NB4 (cell line): ENCODE measurements at regions not wholly inside any gene's neighbourhood (a gene's known extent, or its start where the extent isn't known, plus 50 kb on each side); places are given as distances from the start of the nearest gene placed in this dataset.
"Not testable (repeated sequence)": the region's sequence is repeated elsewhere in the genome, so short reads cannot be mapped to it uniquely, and the experiment has no call there.

ENCODE experiments used
- DNase-seq: peaks from one replicate; pipeline ENCODE4 v3.0.0; 2010; ENCODE audit warnings: low read depth
- H3K4me3 ChIP-seq: one replicate; pipeline ENCODE4 v1.5.1; 2011; ENCODE audit warnings: mild to moderate bottlenecking, low read depth, low read length, moderate library complexity
- MYC ChIP-seq: IDR thresholded peaks from 2 replicates; pipeline ENCODE4 v1.6.1; 2011; ENCODE audit warnings: low read depth, low read length
- POLR2A ChIP-seq: IDR thresholded peaks from 2 replicates; pipeline ENCODE4 v1.6.1; 2011; ENCODE audit warnings: mild to moderate bottlenecking; ENCODE audit not compliant: insufficient read length; ENCODE audit errors: extremely low read depth
- TF ChIP-seq, protein P1 (sequence below): IDR thresholded peaks from 2 replicates; pipeline ENCODE4 v1.6.1; 2011; ENCODE audit warnings: low read depth, low read length
- TF ChIP-seq, protein P2 (sequence below): IDR thresholded peaks from one replicate; pipeline ENCODE4 v1.5.1; 2012; ENCODE audit warnings: low read depth, low read length

DNA sequence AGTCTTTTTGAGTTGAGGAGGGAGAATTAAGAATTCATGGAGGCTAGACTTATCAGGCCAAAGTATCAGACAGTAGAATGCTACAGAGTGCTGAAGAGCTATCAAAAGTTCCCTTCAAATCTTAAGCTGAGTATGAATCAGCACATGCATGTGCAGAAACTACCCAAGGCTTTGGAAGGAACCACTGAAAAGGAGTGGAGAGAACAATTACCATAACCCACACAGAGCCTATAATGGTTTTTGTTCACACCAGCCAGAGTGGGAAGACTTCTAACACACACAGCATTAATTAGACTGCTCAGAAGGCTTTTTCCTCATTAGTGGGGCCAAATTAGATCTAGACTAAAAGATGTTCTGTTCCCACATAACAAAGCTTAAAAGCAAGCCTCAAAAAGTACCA, 83.7 kb upstream of the SLC6A11 start:
- no peak overlapping the region for H3K4me3 ChIP-seq
- TF ChIP-seq MYC (no peak), POLR2A (no peak)
- TF ChIP-seq, protein P1, sequence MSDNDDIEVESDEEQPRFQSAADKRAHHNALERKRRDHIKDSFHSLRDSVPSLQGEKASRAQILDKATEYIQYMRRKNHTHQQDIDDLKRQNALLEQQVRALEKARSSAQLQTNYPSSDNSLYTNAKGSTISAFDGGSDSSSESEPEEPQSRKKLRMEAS: no peak
- TF ChIP-seq, protein P2, sequence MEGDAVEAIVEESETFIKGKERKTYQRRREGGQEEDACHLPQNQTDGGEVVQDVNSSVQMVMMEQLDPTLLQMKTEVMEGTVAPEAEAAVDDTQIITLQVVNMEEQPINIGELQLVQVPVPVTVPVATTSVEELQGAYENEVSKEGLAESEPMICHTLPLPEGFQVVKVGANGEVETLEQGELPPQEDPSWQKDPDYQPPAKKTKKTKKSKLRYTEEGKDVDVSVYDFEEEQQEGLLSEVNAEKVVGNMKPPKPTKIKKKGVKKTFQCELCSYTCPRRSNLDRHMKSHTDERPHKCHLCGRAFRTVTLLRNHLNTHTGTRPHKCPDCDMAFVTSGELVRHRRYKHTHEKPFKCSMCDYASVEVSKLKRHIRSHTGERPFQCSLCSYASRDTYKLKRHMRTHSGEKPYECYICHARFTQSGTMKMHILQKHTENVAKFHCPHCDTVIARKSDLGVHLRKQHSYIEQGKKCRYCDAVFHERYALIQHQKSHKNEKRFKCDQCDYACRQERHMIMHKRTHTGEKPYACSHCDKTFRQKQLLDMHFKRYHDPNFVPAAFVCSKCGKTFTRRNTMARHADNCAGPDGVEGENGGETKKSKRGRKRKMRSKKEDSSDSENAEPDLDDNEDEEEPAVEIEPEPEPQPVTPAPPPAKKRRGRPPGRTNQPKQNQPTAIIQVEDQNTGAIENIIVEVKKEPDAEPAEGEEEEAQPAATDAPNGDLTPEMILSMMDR: no peak
- DNase-seq: no peak

DNA sequence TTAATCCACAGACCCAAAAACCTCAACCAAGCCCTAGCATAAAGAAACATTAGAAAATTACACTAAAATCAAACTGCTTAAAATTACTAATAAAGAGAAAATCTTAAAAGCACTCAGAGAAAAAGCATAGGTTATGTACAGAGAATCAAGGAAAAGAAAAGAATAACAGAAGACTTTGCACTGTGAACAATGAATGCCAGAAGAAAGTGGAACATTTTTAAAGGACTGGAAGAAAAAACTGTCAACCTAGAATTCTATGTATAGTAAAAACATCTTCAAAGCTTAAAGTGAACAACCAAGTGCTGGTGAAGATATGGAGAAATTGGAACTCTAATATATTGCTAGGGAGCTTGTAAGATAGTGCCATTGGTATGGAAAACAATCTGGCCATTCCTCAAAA, 82.7 kb upstream of the SLC6A11 start:
- H3K4me3 ChIP-seq: no peak overlapping the region
- no peak for DNase-seq
- TF ChIP-seq, protein P1: no peak
- TF ChIP-seq POLR2A: no peak
- TF ChIP-seq MYC: no peak
- TF ChIP-seq, protein P2: no peak

DNA sequence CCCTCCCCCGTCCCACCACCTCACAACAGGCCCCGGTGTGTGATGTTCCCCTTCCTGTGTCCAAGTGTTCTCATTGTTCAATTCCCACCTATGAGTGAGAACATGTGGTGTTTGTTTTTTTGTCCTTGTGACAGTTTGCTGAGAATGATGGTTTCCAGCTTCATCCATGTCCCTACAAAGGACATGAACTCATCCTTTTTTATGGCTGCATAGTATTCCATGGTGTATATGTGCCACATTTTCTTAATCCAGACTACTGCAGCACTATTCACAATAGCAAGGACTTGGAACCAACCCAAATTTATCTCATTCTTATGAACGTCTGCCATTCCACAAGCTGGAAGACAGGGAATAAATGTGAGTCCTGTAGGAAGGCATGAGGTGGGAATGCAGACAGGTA, 79.6 kb upstream of the SLC6A11 start:
- H3K4me3 ChIP-seq, DNase-seq: not testable (repeated sequence)

DNA sequence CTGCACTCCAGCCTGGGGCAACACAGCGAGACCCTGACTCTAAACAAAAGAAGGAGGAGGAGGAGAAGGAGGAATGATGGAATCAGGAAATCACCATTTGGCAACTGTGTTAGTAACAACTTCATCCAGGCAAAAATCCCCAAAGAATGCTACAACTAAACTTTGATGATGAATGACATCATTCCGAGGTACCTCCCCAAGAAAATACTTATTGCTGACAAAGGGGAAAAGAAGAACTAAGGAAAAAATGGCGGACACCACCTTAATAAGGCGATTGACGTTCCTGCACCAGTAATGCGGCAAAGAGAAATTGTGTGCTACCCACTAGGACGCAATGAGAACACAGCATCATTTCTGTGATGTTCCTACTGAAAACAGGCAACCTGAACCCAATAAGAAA, 78.2 kb upstream of the SLC6A11 start:
- DNase-seq: no peak
- H3K4me3 ChIP-seq: no peak overlapping the region
- TF ChIP-seq MYC: no peak
- TF ChIP-seq, protein P1: no peak
- TF ChIP-seq, protein P2: no peak
- TF ChIP-seq POLR2A: no peak

DNA sequence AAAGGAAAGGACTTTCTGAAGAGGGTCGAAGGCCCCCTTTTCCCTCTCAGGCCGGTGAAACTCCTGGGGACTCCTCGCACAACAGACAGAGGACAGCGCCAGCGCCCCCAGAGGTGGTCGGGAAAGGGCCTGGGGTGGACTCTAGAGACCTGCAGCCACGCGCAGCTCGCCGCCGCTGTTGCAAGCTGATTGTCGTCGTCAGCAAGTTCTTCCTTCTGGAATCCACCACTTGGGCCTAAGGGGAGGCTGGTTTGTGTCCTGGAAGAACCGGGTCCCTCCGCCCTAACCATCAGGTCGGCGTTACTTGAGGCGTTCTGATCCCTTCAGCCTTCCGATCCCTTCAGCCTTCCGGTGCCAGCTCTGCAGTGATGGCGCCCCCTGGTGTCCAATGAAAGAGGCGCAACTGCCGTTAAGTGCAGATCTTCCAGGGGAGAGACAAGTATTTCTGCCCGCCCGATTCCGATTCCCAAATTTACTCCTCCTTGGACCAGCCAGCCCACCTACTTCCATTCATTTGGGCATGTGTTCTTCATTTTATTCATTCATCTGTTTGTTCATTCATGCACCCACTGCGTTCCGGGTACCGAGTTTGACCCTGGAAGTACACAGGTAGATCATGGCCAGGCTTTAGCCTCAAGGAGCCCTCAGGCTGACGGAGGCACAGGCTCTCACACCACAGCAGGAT, 77.2 kb upstream of the SLC6A11 start:
- peak; percentile 69 for DNase-seq
- TF ChIP-seq, protein P1: no peak
- no peak for TF ChIP-seq MYC
- TF ChIP-seq POLR2A: no peak
- TF ChIP-seq, protein P2: peak; percentile 65
- no peak overlapping the region for H3K4me3 ChIP-seq

DNA sequence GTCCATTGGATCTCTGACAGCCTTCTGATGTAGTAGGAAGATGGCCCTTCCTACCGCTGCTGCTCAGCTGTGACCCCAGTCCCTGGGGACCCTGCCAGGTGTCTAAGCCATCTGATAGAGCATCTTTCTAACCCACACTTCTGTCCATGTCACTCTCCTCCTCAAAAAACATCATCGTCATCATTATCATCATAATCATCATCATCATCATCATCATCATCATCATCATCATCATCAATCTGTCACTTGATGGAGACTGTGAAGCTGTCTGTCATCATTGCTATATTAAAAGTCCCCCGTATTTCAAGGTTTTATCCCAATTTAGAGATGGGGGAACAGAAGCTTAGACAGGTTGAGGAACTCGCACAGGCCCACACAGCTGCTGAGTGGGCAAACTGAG, 75.1 kb upstream of the SLC6A11 start:
- TF ChIP-seq MYC: no peak
- TF ChIP-seq, protein P1: no peak
- TF ChIP-seq, protein P2: no peak
- no peak for TF ChIP-seq POLR2A
- no peak overlapping the region for H3K4me3 ChIP-seq
- no peak for DNase-seq
